Esophagus muscularis mucosa (tissue), 4 donors: ENCODE measurements at regions not wholly inside any gene's neighbourhood (a gene's known extent, or its start where the extent isn't known, plus 50 kb on each side); places are given as distances from the start of the nearest gene placed in this dataset.
"Not testable (repeated sequence)": the region's sequence is repeated elsewhere in the genome, so short reads cannot be mapped to it uniquely, and the experiment has no call there.

Experiments
- DNase-seq: peaks from one replicate; pipeline ENCODE4 v3.0.0-alpha.2; 2017; ENCODE audit errors: extremely low spot score
- H3K27ac ChIP-seq, 4 donors: fragments of 200-600 bp; sonication (generic); replicated peaks in 1 of 4; 1 replicate in 3 of 4; 2 replicates in 1 of 4; pipeline ENCODE4 v1.5.1; 2016 to 2019; ENCODE audit warnings: mild to moderate bottlenecking in 1 of 4
- H3K27me3 ChIP-seq, 4 donors: fragments of 200-600 bp; sonication (generic); one replicate each; pipeline versions ENCODE4 v1.5.1 to v1.6.0; 2016 to 2019
- H3K36me3 ChIP-seq, 4 donors: fragments of 200-600 bp; sonication (generic); one replicate each; pipeline ENCODE4 v1.5.1; 2016 to 2019
- H3K4me1 ChIP-seq, 4 donors: fragments of 200-600 bp; sonication (generic); one replicate each; pipeline ENCODE4 v1.5.1; 2016 to 2019
- H3K4me3 ChIP-seq, 4 donors: fragments of 200-600 bp; sonication (generic); 1 replicate in 2 of 4; 2 replicates in 2 of 4; pipeline ENCODE4 v1.5.1; 2016 to 2019; ENCODE audit warnings: mild to moderate bottlenecking in 4 of 4, moderate library complexity in 1 of 4
- H3K9me3 ChIP-seq, 4 donors: fragments of 200-600 bp; sonication (generic); 1 replicate in 3 of 4; 2 replicates in 1 of 4; pipeline ENCODE4 v1.5.1; 2016 to 2019
- EP300 ChIP-seq: sonication (generic); formaldehyde crosslinking; IDR thresholded peaks from one replicate; pipeline ENCODE4 v1.6.1; 2017; ENCODE audit warnings: antibody characterized with exemption
- POLR2A ChIP-seq: fragments of 450-650 bp; IDR thresholded peaks from one replicate; pipeline ENCODE4 v1.6.1; 2017; ENCODE audit warnings: antibody characterized with exemption, moderate library complexity, mild to moderate bottlenecking, low read depth
- POLR2AphosphoS5 ChIP-seq, 2 donors: sonication (generic); formaldehyde crosslinking; IDR thresholded peaks; one replicate each; pipeline ENCODE4 v1.6.1; 2017; ENCODE audit warnings: antibody characterized with exemption in 2 of 2
- WGBS: methylation state at CpG from one replicate; pipeline ENCODE4 v1.1.5; 2018; 5-methylcytosine and 5-hydroxymethylcytosine counted together
- intact Hi-C: fragments of 100-400 bp; cut with DNase I; formaldehyde crosslinking; loops from one replicate; pipeline ENCODE4 v1.15.1; 2023
- TF ChIP-seq, protein P1 (sequence below), 3 experiments: fragments of 200-600 bp in 2 of 3; fragments of 450-650 bp in 1 of 3; sonication (generic) in 2 of 3; IDR thresholded peaks; one replicate each; pipeline ENCODE4 v1.5.1; 2017 to 2019; ENCODE audit warnings: antibody characterized with exemption in 3 of 3, mild to moderate bottlenecking in 2 of 3, moderate library complexity in 1 of 3

DNA sequence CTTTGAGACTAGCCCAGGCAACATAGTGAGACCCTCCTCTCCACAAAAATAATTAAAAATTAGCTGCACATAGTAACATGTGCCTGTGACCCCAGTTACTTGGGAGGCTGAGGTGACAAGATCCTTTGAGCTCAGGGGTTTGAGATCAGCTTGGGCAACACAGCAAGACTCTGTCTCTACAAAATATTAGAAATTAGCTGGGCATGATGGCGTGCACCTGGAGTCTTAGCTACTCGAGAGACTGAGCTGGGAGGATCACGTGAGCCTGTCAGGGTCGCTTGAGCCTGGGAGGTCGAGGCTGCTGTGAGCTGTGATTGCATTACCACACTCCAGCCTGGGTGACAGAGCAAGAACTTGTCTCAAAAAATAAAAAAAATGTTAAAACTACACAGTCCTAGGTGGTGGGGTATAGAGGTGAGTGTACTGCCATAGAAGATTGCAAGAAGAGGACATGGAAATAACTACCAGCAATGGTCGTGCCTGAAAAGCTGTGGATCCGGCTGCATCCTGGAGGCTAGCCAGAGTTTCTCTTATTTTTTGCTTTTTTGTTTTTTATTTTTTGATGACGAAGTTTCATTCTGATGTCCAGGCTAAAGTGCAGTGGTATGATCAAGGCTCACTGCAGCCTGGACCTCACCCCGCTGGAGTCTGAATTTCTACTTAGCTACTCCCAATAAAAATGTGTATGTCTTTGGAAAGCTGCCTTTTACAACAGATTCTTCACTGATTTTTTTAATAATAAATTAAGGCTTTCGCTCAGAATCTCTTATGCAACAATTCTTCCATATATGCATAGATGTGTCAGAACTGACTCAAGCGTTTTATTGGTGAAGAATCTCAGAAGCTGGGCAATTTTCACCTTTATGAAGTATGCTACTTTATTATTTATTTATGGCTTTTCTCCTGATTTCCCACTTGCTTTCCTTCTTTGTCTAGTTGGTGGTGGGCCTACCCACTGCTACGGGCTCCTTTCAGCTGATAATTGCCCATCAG, 393.8 kb downstream of the TSHZ3 start:
- Histone ChIP-seq H3K4me1 (no peaks in the 10 kb centered on the region), H3K27ac (no peak overlapping the region), H3K36me3 (no peaks in the 10 kb centered on the region), H3K4me3 (no peak overlapping the region), H3K9me3 (no peaks in the 10 kb centered on the region), H3K27me3 (peaks cover 0 to 5% (median 0%) of the 10 kb centered on the region in 4 donors)
- TF ChIP-seq POLR2A (no peak), EP300 (no peak), POLR2AphosphoS5 (IDR thresholded peaks at IDR 0.05) (no peak)
- TF ChIP-seq, protein P1, sequence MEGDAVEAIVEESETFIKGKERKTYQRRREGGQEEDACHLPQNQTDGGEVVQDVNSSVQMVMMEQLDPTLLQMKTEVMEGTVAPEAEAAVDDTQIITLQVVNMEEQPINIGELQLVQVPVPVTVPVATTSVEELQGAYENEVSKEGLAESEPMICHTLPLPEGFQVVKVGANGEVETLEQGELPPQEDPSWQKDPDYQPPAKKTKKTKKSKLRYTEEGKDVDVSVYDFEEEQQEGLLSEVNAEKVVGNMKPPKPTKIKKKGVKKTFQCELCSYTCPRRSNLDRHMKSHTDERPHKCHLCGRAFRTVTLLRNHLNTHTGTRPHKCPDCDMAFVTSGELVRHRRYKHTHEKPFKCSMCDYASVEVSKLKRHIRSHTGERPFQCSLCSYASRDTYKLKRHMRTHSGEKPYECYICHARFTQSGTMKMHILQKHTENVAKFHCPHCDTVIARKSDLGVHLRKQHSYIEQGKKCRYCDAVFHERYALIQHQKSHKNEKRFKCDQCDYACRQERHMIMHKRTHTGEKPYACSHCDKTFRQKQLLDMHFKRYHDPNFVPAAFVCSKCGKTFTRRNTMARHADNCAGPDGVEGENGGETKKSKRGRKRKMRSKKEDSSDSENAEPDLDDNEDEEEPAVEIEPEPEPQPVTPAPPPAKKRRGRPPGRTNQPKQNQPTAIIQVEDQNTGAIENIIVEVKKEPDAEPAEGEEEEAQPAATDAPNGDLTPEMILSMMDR (IDR thresholded peaks at IDR 0.05) = no peak
- intact Hi-C loops = no loop called here
- DNase-seq = peak; percentile 57
- 86% methylated on average over 12 of the region's 12 CpGs for WGBS

DNA sequence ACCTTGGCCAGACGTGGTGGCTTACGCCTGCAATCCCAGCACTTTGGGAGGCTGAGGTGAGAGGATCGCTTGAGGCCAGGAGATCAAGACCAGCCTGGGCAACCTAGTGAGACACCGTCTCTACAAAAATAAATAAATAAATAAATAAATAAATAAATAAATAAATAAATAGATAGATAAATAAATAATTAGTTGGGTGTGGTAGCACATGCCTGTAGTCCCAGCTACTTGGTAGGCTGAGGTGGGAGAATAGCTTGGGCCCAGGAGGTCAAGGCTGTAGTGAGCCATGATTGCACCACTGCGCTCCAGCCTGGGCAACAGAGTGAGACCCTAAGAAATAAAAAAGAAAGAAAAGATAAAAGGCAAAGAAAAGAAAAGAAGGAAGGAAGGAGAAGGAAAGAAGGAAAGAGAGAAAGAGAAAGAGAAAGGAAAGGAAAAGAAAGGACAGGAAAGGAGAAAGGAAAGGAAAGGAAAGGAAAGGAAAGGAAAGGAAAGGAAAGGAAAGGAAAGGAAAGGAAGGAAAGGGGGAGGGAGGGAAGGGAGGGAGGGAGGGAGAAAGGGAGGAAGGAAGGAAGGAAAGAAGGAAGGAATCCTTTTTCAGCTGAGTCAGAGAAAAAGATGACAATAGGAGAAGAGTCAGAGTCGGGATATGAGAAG, 404.8 kb downstream of the TSHZ3 start:
- 86% methylated on average over 6 of the region's 6 CpGs for WGBS
- DNase-seq, H3K27ac ChIP-seq, H3K4me1 ChIP-seq, H3K4me3 ChIP-seq, H3K36me3 ChIP-seq, H3K9me3 ChIP-seq, intact Hi-C loops: not testable (repeated sequence)
- H3K27me3 ChIP-seq = peaks cover 0 to 16% (median 0%) of the 10 kb centered on the region in 4 donors

DNA sequence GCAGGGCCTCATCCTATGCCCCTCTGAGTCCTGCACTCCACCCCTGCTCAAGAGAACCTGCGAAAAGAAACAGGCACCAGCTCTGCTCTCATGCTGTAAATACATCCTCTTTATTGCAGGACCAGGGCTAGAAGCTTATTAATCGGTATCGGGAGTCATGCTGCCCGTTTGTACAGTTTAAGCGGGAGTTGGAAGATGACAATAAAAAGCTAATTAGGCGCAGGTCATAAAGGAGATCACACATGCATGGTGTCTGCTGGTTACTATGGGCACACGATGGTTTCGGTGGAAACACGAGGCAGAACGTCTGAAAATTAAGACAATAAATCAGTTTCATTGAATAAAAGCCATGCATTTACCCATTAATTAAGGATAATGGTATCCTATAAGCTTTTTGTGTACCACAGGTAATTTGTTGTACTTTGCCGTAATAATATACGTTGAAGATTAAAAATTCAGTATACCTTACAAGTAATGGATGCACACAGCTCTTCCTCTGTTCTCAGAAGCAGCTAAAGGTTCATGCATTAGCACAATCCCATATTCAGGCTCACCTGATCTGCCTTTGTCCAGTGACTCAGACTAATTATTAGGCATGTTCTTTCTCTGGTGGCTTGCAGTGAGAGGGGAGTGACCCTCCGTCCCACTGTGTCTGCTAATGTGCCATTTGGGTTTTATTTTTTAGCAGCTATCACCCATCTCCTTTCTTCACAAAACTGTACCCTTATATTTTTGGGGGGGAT, 406.0 kb downstream of the TSHZ3 start:
- TF ChIP-seq, protein P1 (IDR thresholded peaks at IDR 0.05) = no peak
- TF ChIP-seq POLR2AphosphoS5 (IDR thresholded peaks at IDR 0.05) (no peak), EP300 (no peak), POLR2A (no peak)
- Histone ChIP-seq H3K27me3 (peaks cover 0 to 16% (median 0%) of the 10 kb centered on the region in 4 donors), H3K4me3 (no peak overlapping the region), H3K4me1 (no peaks in the 10 kb centered on the region), H3K27ac (no peak overlapping the region), H3K36me3 (no peaks in the 10 kb centered on the region), H3K9me3 (peaks cover 0 to 5% (median 0%) of the 10 kb centered on the region in 4 donors)
- DNase-seq = no peak
- intact Hi-C loops = no loop called here
- WGBS = 86% methylated on average over 13 of the region's 13 CpGs

DNA sequence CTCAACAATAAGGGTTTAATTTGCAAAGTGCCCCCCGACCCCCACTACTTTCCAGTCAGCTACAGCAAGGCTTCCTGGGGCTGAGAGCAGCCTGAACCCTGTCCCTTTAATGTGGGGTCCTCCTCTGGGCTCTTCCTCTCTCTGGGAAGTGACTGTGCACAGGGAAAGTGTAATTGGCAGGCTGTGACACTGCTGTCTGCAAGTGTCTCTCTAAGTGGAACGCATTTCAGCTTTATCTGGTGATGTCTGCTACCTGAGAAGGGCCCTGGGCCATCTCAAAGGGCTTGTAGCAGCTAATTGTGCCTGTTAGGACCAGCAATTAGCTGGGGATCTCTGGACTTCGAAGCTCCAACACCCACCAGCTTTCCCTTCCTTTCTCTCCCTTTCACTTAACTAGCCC, 406.6 kb downstream of the TSHZ3 start:
- no peak for DNase-seq
- TF ChIP-seq, protein P1 (IDR thresholded peaks at IDR 0.05) = no peak
- no peak for TF ChIP-seq POLR2AphosphoS5 (IDR thresholded peaks at IDR 0.05)
- TF ChIP-seq POLR2A = no peak
- TF ChIP-seq EP300 = no peak
- Histone ChIP-seq H3K27ac (no peak overlapping the region), H3K27me3 (peaks cover 0 to 16% (median 0%) of the 10 kb centered on the region in 4 donors), H3K9me3 (peaks cover 0 to 5% (median 0%) of the 10 kb centered on the region in 4 donors), H3K4me3 (no peak overlapping the region), H3K4me1 (no peaks in the 10 kb centered on the region), H3K36me3 (no peaks in the 10 kb centered on the region)
- WGBS = 37% methylated on average over 3 of the region's 3 CpGs
- intact Hi-C loops = no loop called here

DNA sequence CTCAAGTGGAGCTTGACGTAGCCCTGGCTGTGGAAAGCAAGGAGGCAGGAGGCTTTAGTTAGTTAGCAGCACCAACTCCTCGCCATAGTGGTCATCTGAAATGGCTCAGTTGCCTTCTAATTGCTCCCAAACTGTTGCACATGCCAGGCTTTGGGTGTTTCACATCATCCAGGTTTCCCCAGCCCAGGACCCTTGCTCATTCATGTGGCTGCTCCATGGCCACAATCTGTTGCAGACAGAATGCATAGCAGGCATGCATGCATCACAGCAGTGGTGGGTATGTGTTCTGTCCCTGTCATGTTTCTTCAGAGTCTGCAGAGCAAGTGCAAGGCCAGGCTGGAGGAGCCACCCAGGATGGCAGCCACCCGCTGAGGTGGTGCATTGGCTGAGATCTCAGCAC, 407.6 kb downstream of the TSHZ3 start:
- no peaks in the 10 kb centered on the region for H3K4me1 ChIP-seq
- no peaks in the 10 kb centered on the region for H3K36me3 ChIP-seq
- peaks cover 0 to 16% (median 0%) of the 10 kb centered on the region in 4 donors for H3K27me3 ChIP-seq
- H3K27ac ChIP-seq = no peak overlapping the region
- peak; percentile 77 for DNase-seq
- TF ChIP-seq, protein P1 (IDR thresholded peaks at IDR 0.05) = no peak
- no peak for TF ChIP-seq EP300
- TF ChIP-seq POLR2A = no peak
- no peak for TF ChIP-seq POLR2AphosphoS5 (IDR thresholded peaks at IDR 0.05)
- peaks cover 0 to 5% (median 0%) of the 10 kb centered on the region in 4 donors for H3K9me3 ChIP-seq
- intact Hi-C loops = no loop called here
- H3K4me3 ChIP-seq = no peak overlapping the region
- 73% methylated on average over 2 of the region's 3 CpGs for WGBS
